SK-N-SH (cell line): ENCODE measurements at regions not wholly inside any gene's neighbourhood (a gene's known extent, or its start where the extent isn't known, plus 50 kb on each side); places are given as distances from the start of the nearest gene placed in this dataset.

Source experiments
- CTCF ChIA-PET: fragments of 300-600, 350-600 bp; formaldehyde crosslinking; extraction: SDS; loops from one replicate; lab custom pipeline; 2021; lab: Yijun Ruan, JAX
- POLR2A ChIA-PET: fragments of 350-600 bp; sonication (Branson Sonifier 250); formaldehyde crosslinking; extraction: SDS; loops from one replicate; lab custom pipeline; 2020; ENCODE audit warnings: antibody characterized with exemption, inconsistent platforms; lab: Yijun Ruan, JAX
- DNase-seq: peaks from one replicate; pipeline ENCODE4 v3.0.0; 2012
- H2AFZ ChIP-seq: fragments of 200-600 bp; sonication (generic); 2 replicates; pipeline ENCODE4 v1.8.1; 2016; ENCODE audit warnings: antibody characterized with exemption, mild to moderate bottlenecking, low read depth
- H3F3A ChIP-seq: fragments of 200-600 bp; sonication (generic); replicated peaks from 2 replicates; pipeline ENCODE3; 2016; ENCODE audit warnings: antibody characterized with exemption, mild to moderate bottlenecking; ENCODE audit not compliant: insufficient read depth
- H3K27ac ChIP-seq, 2 experiments: fragments of 200-500 bp in 1 of 2; fragments of 200-600 bp in 1 of 2; sonication (Bioruptor generic) in 1 of 2; sonication (generic), shearing (Covaris generic) in 1 of 2; 2 replicates each; pipeline versions ENCODE4 v1.5.1 to v1.6.1; 2014 to 2016; ENCODE audit warnings: low read depth in 2 of 2, inconsistent platforms in 1 of 2, low read length in 1 of 2, mild to moderate bottlenecking in 1 of 2, mixed read lengths in 1 of 2
- H3K27me3 ChIP-seq: fragments of 200-600 bp; sonication (generic), shearing (Covaris generic); 2 replicates; pipeline ENCODE4 v1.6.1; 2016; ENCODE audit warnings: mixed run types; ENCODE audit not compliant: insufficient read depth
- H3K36me3 ChIP-seq, 2 experiments: fragments of 200-500 bp in 1 of 2; fragments of 200-600 bp in 1 of 2; sonication (Bioruptor generic) in 1 of 2; sonication (generic) in 1 of 2; replicated peaks in 1 of 2; 2 replicates each; pipeline versions ENCODE3 to v1.5.1; 2014 to 2016; ENCODE audit warnings: low read length in 1 of 2, mild to moderate bottlenecking in 1 of 2; ENCODE audit not compliant: insufficient read depth in 2 of 2, control insufficient read depth in 1 of 2
- H3K4me1 ChIP-seq, 2 experiments: fragments of 200-500 bp in 1 of 2; fragments of 200-600 bp in 1 of 2; sonication (Bioruptor generic) in 1 of 2; sonication (generic), shearing (Covaris generic) in 1 of 2; 2 replicates each; pipeline versions ENCODE4 v1.5.1 to v1.6.1; 2014 to 2016; ENCODE audit warnings: low read depth in 1 of 2, low read length in 1 of 2, mixed run types in 1 of 2; ENCODE audit not compliant: insufficient read depth in 2 of 2, control insufficient read depth in 1 of 2
- H3K4me2 ChIP-seq: fragments of 200-600 bp; sonication (generic), shearing (Covaris generic); 2 replicates; pipeline ENCODE4 v1.6.1; 2017; ENCODE audit warnings: mixed run types
- H3K4me3 ChIP-seq, 2 experiments: fragments of 200-500 bp in 1 of 2; fragments of 200-600 bp in 1 of 2; sonication (Bioruptor generic) in 1 of 2; sonication (generic), shearing (Covaris generic) in 1 of 2; 2 replicates each; pipeline versions ENCODE4 v1.5.1 to v1.8.1; 2014 to 2016; ENCODE audit warnings: low read depth in 2 of 2, inconsistent platforms in 1 of 2, low read length in 1 of 2, mild to moderate bottlenecking in 1 of 2, mixed read lengths in 1 of 2, moderate library complexity in 1 of 2
- H3K79me2 ChIP-seq: fragments of 200-600 bp; sonication (generic); 2 replicates; pipeline ENCODE4 v1.8.1; 2017; ENCODE audit warnings: mild to moderate bottlenecking; ENCODE audit not compliant: insufficient read depth
- H3K9ac ChIP-seq: fragments of 200-600 bp; sonication (generic); 2 replicates; pipeline ENCODE4 v1.6.1; 2017; ENCODE audit warnings: mixed run types
- H3K9me2 ChIP-seq: fragments of 200-600 bp; sonication (generic); 2 replicates; pipeline ENCODE4 v1.6.1; 2017; ENCODE audit warnings: mixed run types
- H3K9me3 ChIP-seq: fragments of 200-600 bp; sonication (generic); 2 replicates; pipeline ENCODE4 v1.6.1; 2017; ENCODE audit warnings: mixed run types, mild to moderate bottlenecking, moderate library complexity
- H4K20me1 ChIP-seq: fragments of 200-600 bp; sonication (generic); 2 replicates; pipeline ENCODE4 v1.6.1; 2017; ENCODE audit warnings: mild to moderate bottlenecking, mixed run types; ENCODE audit not compliant: insufficient read depth
- CHD2 ChIP-seq: fragments of 150-350 bp; IDR thresholded peaks from 2 replicates; pipeline ENCODE4 v1.6.1; 2018; ENCODE audit warnings: low read length; ENCODE audit not compliant: partially characterized antibody
- EZH2phosphoT487 ChIP-seq: fragments of 200-600 bp; sonication (generic); IDR thresholded peaks from 2 replicates; pipeline ENCODE4 v1.6.1; 2017; ENCODE audit warnings: low read depth, mixed run types, mild to moderate bottlenecking, antibody characterized with exemption, moderate library complexity, borderline replicate concordance
- FOSL2 ChIP-seq: IDR thresholded peaks from 2 replicates; pipeline ENCODE4 v1.4.0; 2012; ENCODE audit warnings: low read depth, mild to moderate bottlenecking, moderate library complexity, borderline replicate concordance
- FOXM1 ChIP-seq: IDR thresholded peaks from 2 replicates; pipeline ENCODE4 v1.4.0; 2012; ENCODE audit warnings: low read depth, mild to moderate bottlenecking
- GABPA ChIP-seq: IDR thresholded peaks from 2 replicates; pipeline ENCODE4 v1.4.0; 2012; ENCODE audit warnings: low read depth, mild to moderate bottlenecking
- GATA2 ChIP-seq: sonication (generic); formaldehyde crosslinking; IDR thresholded peaks from 2 replicates; pipeline ENCODE4 v1.5.0; 2020; ENCODE audit warnings: mild to moderate bottlenecking, missing genetic modification reagents
- MEF2A ChIP-seq: IDR thresholded peaks from 2 replicates; pipeline ENCODE4 v1.4.0; 2012; ENCODE audit warnings: low read depth, borderline replicate concordance
- PBX3 ChIP-seq: IDR thresholded peaks from 2 replicates; pipeline ENCODE4; 2012
- RXRA ChIP-seq: IDR thresholded peaks from 2 replicates; pipeline ENCODE4 v1.4.0; 2012; ENCODE audit warnings: low read depth, mild to moderate bottlenecking, borderline replicate concordance
- SIN3A ChIP-seq: IDR thresholded peaks from 2 replicates; pipeline ENCODE4 v1.6.1; 2012; ENCODE audit warnings: low read depth, mild to moderate bottlenecking, low read length, moderate library complexity, borderline replicate concordance
- TAF1 ChIP-seq: IDR thresholded peaks from 2 replicates; pipeline ENCODE4 v1.6.1; 2012; ENCODE audit warnings: low read depth, mild to moderate bottlenecking, low read length, moderate library complexity, borderline replicate concordance
- TEAD4 ChIP-seq: IDR thresholded peaks from 2 replicates; pipeline ENCODE4 v1.4.0; 2012; ENCODE audit warnings: mild to moderate bottlenecking, borderline replicate concordance; ENCODE audit not compliant: insufficient read depth
- USF1 ChIP-seq: IDR thresholded peaks from 2 replicates; pipeline ENCODE4 v1.4.0; 2012; ENCODE audit warnings: low read depth, borderline replicate concordance
- YY1 ChIP-seq: IDR thresholded peaks from 2 replicates; pipeline ENCODE4 v1.4.0; 2012; ENCODE audit warnings: low read depth, mild to moderate bottlenecking
- ZBTB33 ChIP-seq: IDR thresholded peaks from 2 replicates; pipeline ENCODE4 v1.4.0; 2012; ENCODE audit warnings: low read depth, borderline replicate concordance
- WGBS: methylation state at CpG from one replicate; pipeline ENCODE4 v1.1.6; 2017; ENCODE audit warnings: low lambda C conversion rate; 5-methylcytosine and 5-hydroxymethylcytosine counted together
- TF ChIP-seq, protein P1 (sequence below): fragments of 150-350 bp; IDR thresholded peaks from 2 replicates; pipeline ENCODE4 v1.6.1; 2017; ENCODE audit warnings: antibody characterized with exemption, low read length, low read depth, borderline replicate concordance
- TF ChIP-seq, protein P2 (sequence below): fragments of 150-350 bp; IDR thresholded peaks from 2 replicates; pipeline ENCODE4 v1.6.1; 2016; ENCODE audit warnings: mild to moderate bottlenecking, low read depth, low read length

- Histone ChIP-seq H3K4me1 (no peaks in the 10 kb centered on the region), H3K9me2 (no peaks in the 10 kb centered on the region), H3K9ac (no peak overlapping the region), H2AFZ (no peak overlapping the region), H3K27ac (no peak overlapping the region), H3K4me2 (no peak overlapping the region), H3K27me3 (no peaks in the 10 kb centered on the region), H3K9me3 (no peaks in the 10 kb centered on the region), H3K79me2 (no peaks in the 10 kb centered on the region), H3F3A (no peaks in the 10 kb centered on the region), H4K20me1 (no peaks in the 10 kb centered on the region), H3K4me3 (no peak overlapping the region), H3K36me3 (no peaks in the 10 kb centered on the region)
- DNase-seq, result no peak
- TF ChIP-seq FOSL2, result no peak
- TF ChIP-seq MEF2A, result no peak
- TF ChIP-seq GATA2 (CRISPR knock-in tag), result no peak
- TF ChIP-seq CHD2, result no peak
- TF ChIP-seq, protein P1, sequence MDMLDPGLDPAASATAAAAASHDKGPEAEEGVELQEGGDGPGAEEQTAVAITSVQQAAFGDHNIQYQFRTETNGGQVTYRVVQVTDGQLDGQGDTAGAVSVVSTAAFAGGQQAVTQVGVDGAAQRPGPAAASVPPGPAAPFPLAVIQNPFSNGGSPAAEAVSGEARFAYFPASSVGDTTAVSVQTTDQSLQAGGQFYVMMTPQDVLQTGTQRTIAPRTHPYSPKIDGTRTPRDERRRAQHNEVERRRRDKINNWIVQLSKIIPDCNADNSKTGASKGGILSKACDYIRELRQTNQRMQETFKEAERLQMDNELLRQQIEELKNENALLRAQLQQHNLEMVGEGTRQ, result no peak
- no peak for TF ChIP-seq TAF1
- no peak for TF ChIP-seq YY1
- TF ChIP-seq FOXM1, result no peak
- no peak for TF ChIP-seq PBX3
- TF ChIP-seq SIN3A, result no peak
- no peak for TF ChIP-seq EZH2phosphoT487
- TF ChIP-seq RXRA, result no peak
- no peak for TF ChIP-seq ZBTB33
- TF ChIP-seq TEAD4, result no peak
- TF ChIP-seq, protein P2, sequence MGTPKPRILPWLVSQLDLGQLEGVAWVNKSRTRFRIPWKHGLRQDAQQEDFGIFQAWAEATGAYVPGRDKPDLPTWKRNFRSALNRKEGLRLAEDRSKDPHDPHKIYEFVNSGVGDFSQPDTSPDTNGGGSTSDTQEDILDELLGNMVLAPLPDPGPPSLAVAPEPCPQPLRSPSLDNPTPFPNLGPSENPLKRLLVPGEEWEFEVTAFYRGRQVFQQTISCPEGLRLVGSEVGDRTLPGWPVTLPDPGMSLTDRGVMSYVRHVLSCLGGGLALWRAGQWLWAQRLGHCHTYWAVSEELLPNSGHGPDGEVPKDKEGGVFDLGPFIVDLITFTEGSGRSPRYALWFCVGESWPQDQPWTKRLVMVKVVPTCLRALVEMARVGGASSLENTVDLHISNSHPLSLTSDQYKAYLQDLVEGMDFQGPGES, result no peak
- TF ChIP-seq USF1, result no peak
- TF ChIP-seq GABPA, result no peak
- 65% methylated on average over 13 of the region's 13 CpGs for WGBS
- ChIA-PET CTCF (no interaction called here), POLR2A (no interaction called here)
Observed at GRCh38 chr14:83594874-83595273, 1935.1 kb upstream of the FLRT2 start.
